GM12878 (cell line): ENCODE measurements at regions not wholly inside any gene's neighbourhood (a gene's known extent, or its start where the extent isn't known, plus 50 kb on each side); places are given as distances from the start of the nearest gene placed in this dataset.
A peak's percentile ranks its signal among the peaks of the same experiment; 100 is the strongest.

Experiments
- ATF2 ChIP-seq: IDR thresholded peaks from 2 replicates; pipeline ENCODE4 v1.6.1; 2012; ENCODE audit warnings: low read length, inconsistent platforms
- CBX3 ChIP-seq: fragments of 200-600 bp; sonication (generic); IDR thresholded peaks from 2 replicates; pipeline ENCODE4 v1.6.1; 2016; ENCODE audit warnings: low read depth, borderline replicate concordance
- CBX5 ChIP-seq: sonication (generic); IDR thresholded peaks from 2 replicates; pipeline ENCODE4 v1.6.1; 2016; ENCODE audit warnings: low read depth, moderate library complexity, mild to moderate bottlenecking, inconsistent platforms
- EP300 ChIP-seq, 2 experiments: fragments of 150-350 bp in 1 of 2; IDR thresholded peaks; 2 replicates each; pipeline ENCODE4 v1.6.1; 2011 to 2012; ENCODE audit warnings: low read depth in 2 of 2, low read length in 2 of 2, borderline replicate concordance in 1 of 2, improper control_type of control experiment in 1 of 2, inconsistent platforms in 1 of 2; ENCODE audit not compliant: control insufficient read depth in 1 of 2
- FOXK2 ChIP-seq: fragments of 450-650 bp; IDR thresholded peaks from 2 replicates; pipeline ENCODE4 v1.6.1; 2017; ENCODE audit warnings: mild to moderate bottlenecking, moderate library complexity
- HDGF ChIP-seq: fragments of 450-650 bp; IDR thresholded peaks from 2 replicates; pipeline ENCODE4 v1.6.1; 2016; ENCODE audit warnings: antibody characterized with exemption
- IKZF2 ChIP-seq, 2 experiments: fragments of 450-650 bp; IDR thresholded peaks; 2 replicates each; pipeline ENCODE4 v1.6.1; 2017; ENCODE audit warnings: mild to moderate bottlenecking in 2 of 2, moderate library complexity in 2 of 2
- JUNB ChIP-seq: IDR thresholded peaks from 2 replicates; pipeline ENCODE4 v1.6.1; 2016; ENCODE audit warnings: antibody characterized with exemption, mild to moderate bottlenecking
- KAT2A ChIP-seq: conservative IDR thresholded peaks from 2 replicates; pipeline ENCODE4 v1.6.1; 2011; ENCODE audit warnings: low read depth, low read length; ENCODE audit not compliant: control insufficient read depth
- MEF2A ChIP-seq: IDR thresholded peaks from 2 replicates; pipeline ENCODE4 v1.6.1; 2011; ENCODE audit warnings: low read depth, mild to moderate bottlenecking, low read length, moderate library complexity; ENCODE audit not compliant: insufficient read depth
- MEF2B ChIP-seq: fragments of 450-650 bp; IDR thresholded peaks from 2 replicates; pipeline ENCODE4 v1.6.1; 2018; ENCODE audit warnings: mild to moderate bottlenecking, moderate library complexity; ENCODE audit not compliant: partially characterized antibody, poor library complexity, severe bottlenecking
- MYC ChIP-seq: IDR thresholded peaks from 2 replicates; pipeline ENCODE4 v1.6.1; 2011; ENCODE audit warnings: mild to moderate bottlenecking, low read length, moderate library complexity, inconsistent platforms; ENCODE audit not compliant: insufficient read depth, insufficient replicate concordance, insufficient read length, severe bottlenecking
- NR2C1 ChIP-seq: fragments of 450-650 bp; IDR thresholded peaks from 2 replicates; pipeline ENCODE4 v1.6.1; 2017; ENCODE audit warnings: antibody characterized with exemption, mild to moderate bottlenecking, moderate library complexity
- PBX3 ChIP-seq: IDR thresholded peaks from 2 replicates; pipeline ENCODE4 v1.6.1; 2011; ENCODE audit warnings: mild to moderate bottlenecking, low read depth, low read length, moderate library complexity; ENCODE audit not compliant: insufficient replicate concordance
- RB1 ChIP-seq: fragments of 450-650 bp; formaldehyde crosslinking; IDR thresholded peaks from 2 replicates; pipeline ENCODE4 v1.6.1; 2017; ENCODE audit warnings: mild to moderate bottlenecking, borderline replicate concordance
- RCOR1 ChIP-seq: conservative IDR thresholded peaks from 2 replicates; pipeline ENCODE4 v1.6.1; 2012; ENCODE audit warnings: low read depth, low read length, improper control_type of control experiment
- RELA ChIP-seq: fragments of 450-650 bp; IDR thresholded peaks from 2 replicates; pipeline ENCODE4 v1.8.0; 2014; ENCODE audit warnings: borderline replicate concordance; ENCODE audit not compliant: partially characterized antibody
- RUNX3 ChIP-seq: IDR thresholded peaks from 2 replicates; pipeline ENCODE4 v1.6.1; 2012; ENCODE audit warnings: low read length, inconsistent platforms
- SMARCA5 ChIP-seq: fragments of 450-650 bp; IDR thresholded peaks from 2 replicates; pipeline ENCODE4 v1.6.1; 2017; ENCODE audit warnings: mild to moderate bottlenecking
- STAT1 ChIP-seq: fragments of 450-650 bp; conservative IDR thresholded peaks from 2 replicates; pipeline ENCODE4 v1.6.1; 2014; ENCODE audit warnings: antibody characterized with exemption, mild to moderate bottlenecking
- TARDBP ChIP-seq: IDR thresholded peaks from 2 replicates; pipeline ENCODE4 v1.6.1; 2016; ENCODE audit warnings: borderline replicate concordance
- TCF12 ChIP-seq: IDR thresholded peaks from 2 replicates; pipeline ENCODE4 v1.6.1; 2011; ENCODE audit warnings: low read depth, mild to moderate bottlenecking, low read length
- WRNIP1 ChIP-seq: IDR thresholded peaks from 2 replicates; pipeline ENCODE4 v1.6.1; 2011; ENCODE audit warnings: low read depth, low read length, improper control_type of control experiment, borderline replicate concordance
- ZNF207 ChIP-seq: fragments of 450-650 bp; IDR thresholded peaks from 2 replicates; pipeline ENCODE4 v1.6.1; 2014; ENCODE audit warnings: antibody characterized with exemption, mild to moderate bottlenecking, borderline replicate concordance
- ZNF384 ChIP-seq: IDR thresholded peaks from 2 replicates; pipeline ENCODE4 v1.6.1; 2012; ENCODE audit warnings: low read depth, mild to moderate bottlenecking, low read length, improper control_type of control experiment, borderline replicate concordance
- TF ChIP-seq, protein P1 (sequence below): fragments of 450-650 bp; IDR thresholded peaks from 2 replicates; pipeline ENCODE4 v1.6.1; 2017; ENCODE audit warnings: mild to moderate bottlenecking

GRCh38 chr3:117486719-117487716 is 777.4 kb downstream of the TUSC7 start (continued):
- TF ChIP-seq RCOR1, result no peak
- peak; percentile 62 for TF ChIP-seq PBX3
- TF ChIP-seq FOXK2, result no peak
- TF ChIP-seq EP300 (IDR thresholded peaks at IDR 0.05; ENCODE audit: borderline replicate concordance in 1 of 2, control insufficient read depth in 1 of 2, low read depth in 2 of 2, low read length in 2 of 2), result peak; percentile 48 to 79; a peak in 2 of 4 replicates
- no peak for TF ChIP-seq HDGF
- no peak for TF ChIP-seq ZNF207
- no peak for TF ChIP-seq STAT1
- no peak for TF ChIP-seq CBX3
- no peak for TF ChIP-seq KAT2A
- TF ChIP-seq SMARCA5, result peak; percentile 17; the same call in 1 of the 2 replicates
- TF ChIP-seq NR2C1, result no peak
- TF ChIP-seq RUNX3, result peak; percentile 32; the same call in 1 of the 2 replicates
- TF ChIP-seq TARDBP, result no peak
- no peak for TF ChIP-seq MYC
- peak; percentile 66 for TF ChIP-seq ATF2
- 0 out of 2 replicates have a peak, but pooled peaks have one; percentile 28 for TF ChIP-seq MEF2A
- peak; percentile 78 for TF ChIP-seq RELA
- TF ChIP-seq, protein P1, sequence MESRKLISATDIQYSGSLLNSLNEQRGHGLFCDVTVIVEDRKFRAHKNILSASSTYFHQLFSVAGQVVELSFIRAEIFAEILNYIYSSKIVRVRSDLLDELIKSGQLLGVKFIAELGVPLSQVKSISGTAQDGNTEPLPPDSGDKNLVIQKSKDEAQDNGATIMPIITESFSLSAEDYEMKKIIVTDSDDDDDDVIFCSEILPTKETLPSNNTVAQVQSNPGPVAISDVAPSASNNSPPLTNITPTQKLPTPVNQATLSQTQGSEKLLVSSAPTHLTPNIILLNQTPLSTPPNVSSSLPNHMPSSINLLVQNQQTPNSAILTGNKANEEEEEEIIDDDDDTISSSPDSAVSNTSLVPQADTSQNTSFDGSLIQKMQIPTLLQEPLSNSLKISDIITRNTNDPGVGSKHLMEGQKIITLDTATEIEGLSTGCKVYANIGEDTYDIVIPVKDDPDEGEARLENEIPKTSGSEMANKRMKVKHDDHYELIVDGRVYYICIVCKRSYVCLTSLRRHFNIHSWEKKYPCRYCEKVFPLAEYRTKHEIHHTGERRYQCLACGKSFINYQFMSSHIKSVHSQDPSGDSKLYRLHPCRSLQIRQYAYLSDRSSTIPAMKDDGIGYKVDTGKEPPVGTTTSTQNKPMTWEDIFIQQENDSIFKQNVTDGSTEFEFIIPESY, result no peak
- TF ChIP-seq RB1, result no peak
- TF ChIP-seq WRNIP1, result no peak
- no peak for TF ChIP-seq CBX5
- TF ChIP-seq MEF2B, result peak; percentile 23
- TF ChIP-seq ZNF384, result no peak
- TF ChIP-seq IKZF2 (IDR thresholded peaks at IDR 0.05), result peak; percentile 89 to 91
- TF ChIP-seq JUNB, result 0 out of 2 replicates have a peak, but pooled peaks have one; percentile 8
- TF ChIP-seq TCF12, result peak; percentile 50; the same call in 1 of the 2 replicates
